GM10248 (cell line): ENCODE measurements at regions not wholly inside any gene's neighbourhood (a gene's known extent, or its start where the extent isn't known, plus 50 kb on each side); places are given as distances from the start of the nearest gene placed in this dataset.
"Not testable (repeated sequence)": the region's sequence is repeated elsewhere in the genome, so short reads cannot be mapped to it uniquely, and the experiment has no call there.

Experiments used
- CTCF ChIA-PET: fragments of 300-600 bp; sonication (Branson Sonifier 250); formaldehyde crosslinking; extraction: SDS; loops from one replicate; lab custom pipeline; 2021; ENCODE audit warnings: antibody characterized with exemption; lab: Yijun Ruan, JAX
- POLR2A ChIA-PET: fragments of 350-650 bp; sonication (Branson Sonifier 250); formaldehyde crosslinking; extraction: SDS; loops from one replicate; lab custom pipeline; 2020; ENCODE audit warnings: antibody characterized with exemption; lab: Yijun Ruan, JAX
- DNase-seq: peaks from one replicate; pipeline ENCODE4 v3.0.0; 2012; ENCODE audit errors: extremely low spot score
- CTCF ChIP-seq: IDR thresholded peaks from 2 replicates; pipeline ENCODE4 v1.5.1; 2012; ENCODE audit warnings: mild to moderate bottlenecking, low read depth; ENCODE audit errors: extremely low read depth, missing control alignments, control extremely low read depth

- CTCF ChIA-PET = no interaction called here
- DNase-seq = no peak
- POLR2A ChIA-PET = no interaction called here
- no peak for TF ChIP-seq CTCF
Observed at GRCh38 chr6:19892260-19892659, 55.1 kb downstream of the ID4 start.

GRCh38 chr6:19895866-19896692 lies 58.9 kb downstream of the ID4 start:
- POLR2A ChIA-PET = no interaction called here
- CTCF ChIA-PET = interaction anchor here (1.6 kb wide), 1 partner anchor 9 kb away, joined by 4 read pairs; no protein-coding TSS in a partner anchor
- TF ChIP-seq CTCF = no peak
- no peak for DNase-seq

- DNase-seq = no peak
- CTCF ChIA-PET = no interaction called here
- POLR2A ChIA-PET = no interaction called here
- no peak for TF ChIP-seq CTCF
Observed at GRCh38 chr6:19896693-19897010, 59.5 kb downstream of the ID4 start.

- POLR2A ChIA-PET = no interaction called here
Observed at GRCh38 chr6:19898141-19898740, 61.1 kb downstream of the ID4 start.

GRCh38 chr6:19902201-19902600 lies 65.0 kb downstream of the ID4 start:
- DNase-seq = no peak
- ChIA-PET CTCF (no interaction called here), POLR2A (no interaction called here)
- no peak for TF ChIP-seq CTCF

More at GRCh38 chr6:19898141-19898740, 61.1 kb downstream of the ID4 start:
- CTCF ChIA-PET = no interaction called here
- TF ChIP-seq CTCF = no peak
- no peak for DNase-seq

GRCh38 chr6:19904408-19904807 lies 67.2 kb downstream of the ID4 start:
- POLR2A ChIA-PET, DNase-seq: not testable (repeated sequence)
- CTCF ChIA-PET = interaction anchor here (2.2 kb wide), 1 partner anchor 9 kb away, joined by 4 read pairs; no protein-coding TSS in a partner anchor

- CTCF ChIA-PET = interaction anchor here (2.2 kb wide), 1 partner anchor 10 kb away, joined by 4 read pairs; no protein-coding TSS in a partner anchor
- POLR2A ChIA-PET = no interaction called here
- no peak for DNase-seq
- TF ChIP-seq CTCF = no peak
Observed at GRCh38 chr6:19905584-19905983, 68.4 kb downstream of the ID4 start.
